ENCODE measurements at regions not wholly inside any gene's neighbourhood (a gene's known extent, or its start where the extent isn't known, plus 50 kb on each side); places are given as distances from the start of the nearest gene placed in this dataset.
"Not testable (repeated sequence)": the region's sequence is repeated elsewhere in the genome, so short reads cannot be mapped to it uniquely, and the experiment has no call there.

GRCh38 chr5:57887851-57888621, 405.4 kb upstream of the ACTBL2 start:
- DNase-seq = peak; percentile 46

- no peak for DNase-seq
These were observed 401.9 kb upstream of the ACTBL2 start for GRCh38 chr5:57884346-57885102.

GRCh38 chr5:57880216-57880615, 397.6 kb upstream of the ACTBL2 start:
- DNase-seq = no peak

- DNase-seq = no peak
These were observed 395.7 kb upstream of the ACTBL2 start for GRCh38 chr5:57878301-57878722.

GRCh38 chr5:57871496-57871895, 388.9 kb upstream of the ACTBL2 start:
- no peak for DNase-seq

- not testable (repeated sequence) for DNase-seq
These were observed 387.7 kb upstream of the ACTBL2 start for GRCh38 chr5:57870267-57870666.

- no peak for DNase-seq
These were observed 381.1 kb upstream of the ACTBL2 start for GRCh38 chr5:57863661-57864060.

GRCh38 chr5:57862942-57863341, 380.3 kb upstream of the ACTBL2 start:
- no peak for DNase-seq

GRCh38 chr5:57862471-57862911, 379.9 kb upstream of the ACTBL2 start:
- no peak for DNase-seq

- no peak for DNase-seq
These were observed 377.0 kb upstream of the ACTBL2 start for GRCh38 chr5:57859626-57860025.

- DNase-seq = no peak
These were observed 376.3 kb upstream of the ACTBL2 start for GRCh38 chr5:57858905-57859304.

- no peak for DNase-seq
These were observed 375.1 kb upstream of the ACTBL2 start for GRCh38 chr5:57857696-57858095.

- DNase-seq = no peak
These were observed 373.2 kb upstream of the ACTBL2 start for GRCh38 chr5:57855831-57856230.

- DNase-seq = no peak
These were observed 371.5 kb upstream of the ACTBL2 start for GRCh38 chr5:57853929-57854697.

GRCh38 chr5:57850109-57850508, 367.5 kb upstream of the ACTBL2 start:
- DNase-seq = no peak

GRCh38 chr5:57845025-57845424, 362.4 kb upstream of the ACTBL2 start:
- no peak for DNase-seq

GRCh38 chr5:57844410-57844809, 361.8 kb upstream of the ACTBL2 start:
- DNase-seq = no peak

- no peak for DNase-seq
These were observed 360.4 kb upstream of the ACTBL2 start for GRCh38 chr5:57843059-57843367.

GRCh38 chr5:57842364-57843058, 359.9 kb upstream of the ACTBL2 start:
- DNase-seq = no peak

GRCh38 chr5:57841676-57842363, 359.2 kb upstream of the ACTBL2 start:
- DNase-seq = peak; percentile 74

- DNase-seq = no peak
These were observed 356.9 kb upstream of the ACTBL2 start for GRCh38 chr5:57839437-57840079.
